NCI-H526 treated with DMSO at 0.1 percent for 48 hours (cell line): ENCODE measurements at regions not wholly inside any gene's neighbourhood (a gene's known extent, or its start where the extent isn't known, plus 50 kb on each side); places are given as distances from the start of the nearest gene placed in this dataset.

Experiments used
- DNase-seq: peaks from one replicate; lab custom pipeline; 2025; lab: John Stamatoyannopoulos, UW

GRCh38 chr2:8159966-8160603, 521.8 kb upstream of the ID2 start:
- DNase-seq, result no peak

- no peak for DNase-seq
Measured at GRCh38 chr2:8160959-8161358, 520.9 kb upstream of the ID2 start.

GRCh38 chr2:8162552-8162951, 519.3 kb upstream of the ID2 start:
- DNase-seq, result no peak

GRCh38 chr2:8165550-8165949, 516.3 kb upstream of the ID2 start:
- no peak for DNase-seq

GRCh38 chr2:8168022-8168717, 513.7 kb upstream of the ID2 start:
- DNase-seq, result no peak

- no peak for DNase-seq
Measured at GRCh38 chr2:8168876-8169424, 512.9 kb upstream of the ID2 start.

GRCh38 chr2:8169443-8169842, 512.4 kb upstream of the ID2 start:
- no peak for DNase-seq

- no peak for DNase-seq
Measured at GRCh38 chr2:8170552-8171327, 511.1 kb upstream of the ID2 start.

GRCh38 chr2:8171608-8172007, 510.2 kb upstream of the ID2 start:
- no peak for DNase-seq

GRCh38 chr2:8172661-8173060, 509.2 kb upstream of the ID2 start:
- DNase-seq, result no peak

GRCh38 chr2:8174641-8175257, 507.1 kb upstream of the ID2 start:
- DNase-seq, result no peak

GRCh38 chr2:8176887-8177286, 505.0 kb upstream of the ID2 start:
- DNase-seq, result no peak

- DNase-seq, result no peak
Measured at GRCh38 chr2:8177566-8177965, 504.3 kb upstream of the ID2 start.

- DNase-seq, result no peak
Measured at GRCh38 chr2:8178911-8179310, 502.9 kb upstream of the ID2 start.

- peak; percentile 50 for DNase-seq
Measured at GRCh38 chr2:8189316-8189715, 492.5 kb upstream of the ID2 start.

- DNase-seq, result peak; percentile 76
Measured at GRCh38 chr2:8190279-8190678, 491.6 kb upstream of the ID2 start.

- peak; percentile 24 for DNase-seq
Measured at GRCh38 chr2:8191427-8191826, 490.4 kb upstream of the ID2 start.

GRCh38 chr2:8193146-8193545, 488.7 kb upstream of the ID2 start:
- no peak for DNase-seq

- DNase-seq, result peak; percentile 69
Measured at GRCh38 chr2:8193686-8194615, 487.9 kb upstream of the ID2 start.

- DNase-seq, result no peak
Measured at GRCh38 chr2:8195784-8196183, 486.1 kb upstream of the ID2 start.

- DNase-seq, result no peak
Measured at GRCh38 chr2:8196316-8196715, 485.5 kb upstream of the ID2 start.
